NCI-H1694 treated with DMSO at 0.1 percent for 48 hours (cell line): ENCODE measurements at regions not wholly inside any gene's neighbourhood (a gene's known extent, or its start where the extent isn't known, plus 50 kb on each side); places are given as distances from the start of the nearest gene placed in this dataset.
"Not testable (repeated sequence)": the region's sequence is repeated elsewhere in the genome, so short reads cannot be mapped to it uniquely, and the experiment has no call there.

Experiments used
- DNase-seq: peaks from one replicate; lab custom pipeline; 2025; lab: John Stamatoyannopoulos, UW

DNA sequence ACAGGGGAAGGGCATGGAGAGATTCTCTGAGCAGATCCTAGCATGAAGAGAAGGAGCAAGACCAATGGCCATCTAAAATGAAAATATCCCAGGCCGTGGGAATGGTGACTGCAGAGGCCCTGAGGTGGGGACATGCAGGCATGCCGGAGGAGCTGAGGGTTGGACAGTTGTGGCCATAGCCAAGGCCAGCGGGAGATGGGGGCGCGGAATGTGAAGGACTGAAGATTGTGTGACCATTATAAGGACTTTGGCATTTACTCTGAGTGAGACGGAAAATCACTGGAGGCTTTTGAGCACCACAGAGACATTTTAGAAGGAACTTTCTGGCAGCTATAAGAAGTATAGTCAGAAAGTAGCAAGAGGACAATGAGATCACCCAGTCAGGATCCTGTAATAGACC lies 341.1 kb downstream of the SFMBT2 start:
- DNase-seq = no peak

DNA sequence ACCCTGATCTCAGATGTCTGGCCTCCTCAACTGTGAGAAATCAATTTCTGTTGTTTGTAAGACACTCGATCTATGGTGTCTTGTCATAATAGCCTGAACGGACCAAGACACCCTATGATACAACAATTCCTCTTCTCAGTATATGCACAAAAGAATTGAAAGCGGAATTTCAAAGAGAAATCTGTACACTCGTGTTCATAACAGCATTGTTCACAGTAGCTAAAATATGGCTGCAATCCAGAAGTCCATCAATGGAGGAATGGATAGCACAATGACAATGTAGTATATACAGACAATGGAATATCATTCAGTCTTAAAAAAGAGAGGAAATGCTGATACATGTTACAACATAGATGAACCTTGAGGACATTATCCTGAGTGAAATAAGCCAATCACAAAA lies 354.6 kb downstream of the SFMBT2 start:
- DNase-seq = no peak

DNA sequence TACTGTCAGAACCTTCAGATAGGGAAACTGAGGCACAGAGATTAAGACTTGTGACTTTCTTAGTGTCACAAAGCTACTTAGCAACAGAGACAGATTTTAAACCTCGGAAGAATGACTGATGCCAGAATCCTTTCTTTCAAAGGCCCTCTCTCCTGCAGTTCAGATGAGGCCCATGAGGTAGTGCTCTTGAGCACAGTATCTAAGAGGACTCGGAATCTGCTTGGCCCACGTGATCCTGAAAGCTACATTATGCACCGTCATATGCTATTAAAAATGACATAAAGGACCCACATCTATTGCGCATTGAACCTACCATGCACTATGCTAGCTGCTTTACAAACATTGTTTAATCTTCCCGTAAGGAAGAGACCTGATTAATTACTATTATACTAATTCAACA lies 355.9 kb downstream of the SFMBT2 start:
- DNase-seq = no peak

DNA sequence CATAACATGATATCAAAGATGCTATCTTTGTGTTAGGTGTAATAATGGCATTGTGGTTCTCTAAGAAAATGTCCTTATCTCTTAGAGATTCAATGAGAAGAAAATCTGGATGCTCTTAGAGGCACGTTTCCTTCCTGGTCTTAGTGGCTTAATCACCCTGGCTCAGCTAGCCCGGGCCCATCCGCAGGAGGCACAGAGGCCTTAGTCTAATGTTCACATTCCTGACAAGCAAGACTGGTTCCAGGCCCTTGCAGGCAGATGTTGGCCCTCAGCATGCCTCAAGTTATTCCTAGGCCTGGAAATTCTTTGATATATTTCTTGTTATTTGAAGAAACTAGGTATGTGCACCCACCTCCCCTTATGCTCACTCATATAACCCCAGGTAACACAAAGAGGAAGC lies 357.6 kb downstream of the SFMBT2 start:
- no peak for DNase-seq

DNA sequence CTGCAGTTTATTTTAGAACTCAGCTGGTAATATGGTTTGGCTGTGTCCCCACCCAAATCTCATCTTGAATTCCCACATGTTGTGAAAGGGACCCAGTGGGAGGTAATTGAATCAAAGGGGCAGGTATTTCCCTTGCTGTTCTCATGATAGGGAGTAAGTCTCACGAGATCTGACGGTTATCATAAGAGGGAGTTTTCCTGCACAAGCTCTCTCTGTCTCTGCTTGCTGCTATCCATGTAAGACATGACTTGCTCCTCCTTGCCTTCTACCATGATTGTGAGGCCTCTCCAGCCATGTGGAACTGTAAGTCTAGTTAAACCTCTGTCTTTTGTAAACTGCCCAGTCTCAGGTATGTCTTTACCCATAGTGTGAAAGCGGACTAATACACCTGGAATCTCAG lies 360.8 kb downstream of the SFMBT2 start:
- DNase-seq = not testable (repeated sequence)

DNA sequence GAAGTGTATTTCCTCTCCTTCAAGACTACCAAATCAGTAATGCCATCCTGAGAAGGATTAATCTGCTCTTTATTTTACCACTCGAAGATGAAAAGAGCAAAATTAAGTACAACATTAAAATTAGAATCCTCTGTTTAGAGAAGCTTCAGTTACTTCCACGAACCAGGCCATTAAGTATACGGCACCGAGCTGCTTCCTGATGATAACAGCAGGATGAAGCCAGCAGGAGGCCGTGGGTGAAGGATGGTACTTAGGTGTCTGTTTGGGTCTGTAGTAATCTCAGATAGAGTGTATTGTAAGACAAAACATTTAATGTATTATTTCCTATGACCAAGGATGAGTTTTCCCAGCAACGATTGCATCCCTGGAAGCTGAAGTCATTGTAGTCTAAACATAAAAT lies 362.8 kb downstream of the SFMBT2 start:
- no peak for DNase-seq

DNA sequence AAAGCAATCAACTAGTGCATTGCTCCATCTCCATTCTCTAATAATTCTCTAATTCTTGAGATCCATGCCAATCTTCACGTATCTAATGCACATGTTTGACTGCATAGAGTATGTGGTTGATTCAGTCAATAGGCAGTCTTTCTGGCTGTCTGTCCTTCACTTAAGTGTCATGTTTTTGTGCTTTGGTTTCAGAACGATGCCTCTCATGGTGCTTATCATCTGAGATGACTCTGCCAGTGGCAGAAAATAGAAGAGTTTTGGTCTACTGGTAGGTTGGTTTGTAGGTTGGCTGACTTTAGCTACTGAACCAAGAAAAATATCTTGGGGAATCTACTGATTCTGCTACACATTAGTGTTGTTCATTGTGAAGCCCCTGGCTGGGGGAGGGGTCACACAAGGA lies 364.2 kb downstream of the SFMBT2 start:
- no peak for DNase-seq

GRCh38 chr10:7045891-7046599 lies 364.8 kb downstream of the SFMBT2 start:
- DNase-seq = no peak

DNA sequence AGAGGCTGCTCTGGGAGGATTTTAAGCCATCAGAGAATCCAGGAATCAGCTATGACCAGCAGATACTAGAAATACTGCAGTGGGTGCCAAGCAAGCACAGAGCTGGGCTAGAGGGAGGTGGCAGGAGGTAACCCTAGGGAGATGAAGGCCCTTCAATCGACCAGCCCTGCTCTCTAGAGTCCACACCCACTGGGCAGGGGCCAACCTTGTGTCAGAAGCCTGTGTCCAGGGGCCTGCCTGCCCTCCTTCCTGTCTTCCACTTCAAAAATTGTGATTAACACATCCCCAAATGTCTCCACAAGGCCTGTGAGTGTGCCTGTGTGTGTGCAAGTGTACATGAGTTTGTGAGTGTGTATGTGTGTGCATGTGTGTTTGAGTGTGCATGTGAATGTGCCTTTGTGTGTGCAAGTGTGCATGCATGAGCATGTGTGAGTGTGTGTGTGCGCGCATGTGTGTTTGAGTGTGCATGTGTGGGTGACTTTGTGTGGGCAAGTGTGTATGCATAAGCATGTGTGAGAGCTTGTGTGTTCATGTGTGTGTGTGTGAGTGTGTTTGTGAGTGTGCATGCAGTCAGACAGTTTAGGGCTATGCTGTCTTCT lies 367.7 kb downstream of the SFMBT2 start:
- DNase-seq = no peak

GRCh38 chr10:7042419-7043054 lies 368.3 kb downstream of the SFMBT2 start:
- no peak for DNase-seq

GRCh38 chr10:7042000-7042399 lies 368.8 kb downstream of the SFMBT2 start:
- DNase-seq = no peak

DNA sequence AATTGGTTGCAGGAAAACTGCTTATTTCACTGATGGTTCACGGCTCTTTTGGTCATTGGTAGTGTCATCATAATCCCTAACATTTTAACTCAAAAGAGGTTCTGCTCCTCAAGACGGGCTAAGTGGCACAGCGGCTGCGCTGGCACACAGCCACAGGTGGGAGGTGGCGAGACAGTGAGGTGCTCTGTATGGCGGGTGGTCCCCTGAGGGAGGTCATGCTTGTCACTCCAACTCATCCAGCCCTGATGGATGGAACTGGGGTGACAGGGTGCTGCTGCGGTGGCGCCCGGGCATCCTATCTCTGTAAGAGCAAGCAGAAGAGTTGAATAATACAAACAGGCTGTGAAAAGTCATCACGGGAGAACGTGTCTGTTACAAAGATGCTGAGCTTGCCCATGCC lies 370.2 kb downstream of the SFMBT2 start:
- no peak for DNase-seq

DNA sequence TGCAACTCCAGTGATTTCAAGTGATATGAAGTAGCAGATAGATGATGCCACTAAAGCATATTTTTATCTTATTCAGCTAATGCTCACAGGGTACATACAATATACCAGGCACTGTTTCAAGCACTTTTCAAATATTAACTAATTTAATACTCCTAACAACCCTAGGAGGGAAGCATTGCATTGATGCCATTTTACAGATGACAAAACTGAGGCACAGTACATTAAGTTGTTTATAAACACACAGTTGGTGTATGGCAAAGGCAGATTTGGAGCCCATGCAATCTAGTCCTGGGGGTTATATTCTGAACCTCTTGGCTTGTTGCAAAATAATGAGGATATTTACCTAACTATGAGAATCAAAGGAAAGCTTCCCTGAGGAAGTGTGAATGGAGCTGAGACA lies 371.0 kb downstream of the SFMBT2 start:
- DNase-seq = no peak

GRCh38 chr10:7038416-7038815 lies 372.4 kb downstream of the SFMBT2 start:
- no peak for DNase-seq

GRCh38 chr10:7037434-7037833 lies 373.4 kb downstream of the SFMBT2 start:
- not testable (repeated sequence) for DNase-seq

GRCh38 chr10:7036951-7037350 lies 373.9 kb downstream of the SFMBT2 start:
- DNase-seq = no peak

- DNase-seq = no peak
Measured at GRCh38 chr10:7035126-7035761, 375.6 kb downstream of the SFMBT2 start.

DNA sequence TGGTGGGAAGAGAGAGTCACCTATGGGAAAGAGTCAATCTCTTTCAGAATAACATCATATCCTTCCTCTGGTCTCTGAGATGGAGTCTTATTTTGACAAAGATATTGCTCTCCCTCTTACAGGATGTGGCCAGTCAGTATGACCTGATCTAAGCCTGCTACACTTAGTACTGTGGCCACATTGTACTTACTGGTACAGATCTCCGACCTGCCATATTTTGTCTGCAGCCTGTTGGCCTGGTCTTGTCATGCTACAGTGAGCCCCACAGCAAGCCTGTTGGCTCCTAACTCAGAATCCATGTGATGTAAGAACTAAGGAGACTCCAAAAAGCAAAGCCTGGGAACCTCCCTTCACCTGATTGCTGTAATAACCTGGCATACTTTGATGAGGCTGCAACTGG lies 377.8 kb downstream of the SFMBT2 start:
- DNase-seq = no peak

DNA sequence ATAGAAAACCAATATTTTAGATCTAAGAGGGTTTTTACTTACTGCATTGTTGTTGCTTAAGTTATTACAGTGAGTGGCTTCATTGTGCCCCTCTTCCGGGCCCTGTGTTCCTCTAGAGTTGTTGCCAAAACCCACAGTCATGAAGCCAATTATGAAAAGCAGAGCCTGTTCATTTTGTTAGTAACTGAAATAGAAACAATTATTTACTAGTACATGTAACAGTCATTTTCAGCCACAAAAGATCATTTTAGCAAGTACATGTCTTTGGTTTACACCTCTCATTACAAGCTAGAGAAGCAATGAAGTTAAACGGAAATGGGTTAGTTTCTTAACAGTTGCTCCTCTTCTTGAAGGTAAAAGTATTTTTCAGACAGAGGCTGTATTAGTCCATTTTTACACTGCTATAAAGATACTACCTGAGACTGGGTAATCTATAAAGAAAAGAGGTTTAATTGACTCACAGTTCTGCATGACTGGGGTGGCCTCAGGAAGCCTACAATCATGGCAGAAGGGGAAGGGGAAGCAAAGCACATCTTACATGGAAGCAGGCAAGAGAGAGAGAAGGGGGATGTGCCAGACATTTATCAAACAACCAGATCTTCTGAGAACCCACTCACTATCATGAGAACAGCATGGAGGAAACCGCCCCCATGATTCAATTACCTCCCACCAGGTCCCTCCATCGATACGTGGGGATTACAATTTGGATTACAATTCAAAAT lies 380.5 kb downstream of the SFMBT2 start:
- DNase-seq = no peak

- DNase-seq = no peak
Measured at GRCh38 chr10:7029672-7030071, 381.2 kb downstream of the SFMBT2 start.

- DNase-seq = no peak
Measured at GRCh38 chr10:7028809-7029166, 382.0 kb downstream of the SFMBT2 start.
